ENCODE measurements at regions not wholly inside any gene's neighbourhood (a gene's known extent, or its start where the extent isn't known, plus 50 kb on each side); places are given as distances from the start of the nearest gene placed in this dataset.

GRCh38 chr3:66778107-66778506, 220.0 kb upstream of the KBTBD8 start:
- H3K27me3 ChIP-seq (ENCODE audit: control insufficient read depth in 2 of 2, insufficient read depth in 2 of 2, low read length in 2 of 2): peaks cover 0 to 2% of the 10 kb centered on the region in 2 experiments
- H4K20me1 ChIP-seq (replicated peaks; ENCODE audit: control insufficient read depth, extremely low read depth, insufficient read depth, low read length): no peaks in the 10 kb centered on the region
- no peaks in the 10 kb centered on the region for H3K9me1 ChIP-seq (replicated peaks; ENCODE audit: control insufficient read depth, extremely low read depth, insufficient read depth, low read length)
- H2AFZ ChIP-seq (ENCODE audit: low read depth, low read length): no peak overlapping the region
- FAIRE-seq (no peak), DNase-seq (ENCODE audit: low read depth, low spot score) (no peak)
- no peak overlapping the region for H3K27ac ChIP-seq (ENCODE audit: insufficient read depth, low read depth, low read length)
- no peak overlapping the region for H3K4me2 ChIP-seq (ENCODE audit: insufficient read depth, low read length)
- ChIA-PET CTCF (no interaction called here), POLR2A (no interaction called here)
- TF ChIP-seq EZH2 (IDR thresholded peaks at IDR 0.05; ENCODE audit: borderline replicate concordance, low read depth, low read length, severe bottlenecking) (no peak), GATA2 (IDR thresholded peaks at IDR 0.05; ENCODE audit: insufficient read depth, insufficient read length, low read depth, low read length) (no peak), MYC (IDR thresholded peaks at IDR 0.05; ENCODE audit: low read depth, low read length) (no peak), POLR2AphosphoS5 (IDR thresholded peaks at IDR 0.05; ENCODE audit: insufficient read depth, low read depth, low read length) (no peak), CTCF (IDR thresholded peaks at IDR 0.05; ENCODE audit: extremely low read depth in 1 of 2, insufficient read depth in 1 of 2, low read depth in 1 of 2, low read length in 2 of 2) (no peak), JUN (IDR thresholded peaks at IDR 0.05; ENCODE audit: borderline replicate concordance, insufficient read depth, insufficient read length, low read depth) (no peak), FOS (IDR thresholded peaks at IDR 0.05; ENCODE audit: borderline replicate concordance, insufficient read depth, low read length) (no peak), POLR2A (IDR thresholded peaks at IDR 0.05; ENCODE audit: low read depth, low read length) (no peak), MAX (IDR thresholded peaks at IDR 0.05; ENCODE audit: insufficient read depth, insufficient read length) (no peak)
- H3K9me3 ChIP-seq (replicated peaks; ENCODE audit: control insufficient read depth, insufficient read depth, low read length): no peaks in the 10 kb centered on the region
- no peaks in the 10 kb centered on the region for H3K79me2 ChIP-seq (ENCODE audit: control insufficient read depth, insufficient read depth, low read length)
- dilution Hi-C loops (cut with MboI; ENCODE audit: extremely low pct_ligation_motif_present, low sequenced_read_pairs): no loop called here
- intact Hi-C loops (cut with micrococcal nuclease): no loop called here
- no peaks in the 10 kb centered on the region for H3K36me3 ChIP-seq (ENCODE audit: control insufficient read depth in 2 of 2, extremely low read depth in 1 of 2, insufficient read depth in 2 of 2, low read length in 2 of 2)
- BruUV-seq (replicated peaks): no TSS peak
- no peak overlapping the region for H3K9ac ChIP-seq (replicated peaks; ENCODE audit: extremely low read depth, insufficient read depth, low read length)
- H3K4me3 ChIP-seq (replicated peaks in 1 of 3; ENCODE audit: insufficient read depth in 1 of 3, low read depth in 1 of 3, low read length in 3 of 3): no peak overlapping the region
- H3K4me1 ChIP-seq (ENCODE audit: control insufficient read depth, extremely low read depth, insufficient read depth, low read length): no peaks in the 10 kb centered on the region

Data from endothelial cell of umbilical vein (primary cell).